ENCODE measurements at regions not wholly inside any gene's neighbourhood (a gene's known extent, or its start where the extent isn't known, plus 50 kb on each side); places are given as distances from the start of the nearest gene placed in this dataset.

DNA sequence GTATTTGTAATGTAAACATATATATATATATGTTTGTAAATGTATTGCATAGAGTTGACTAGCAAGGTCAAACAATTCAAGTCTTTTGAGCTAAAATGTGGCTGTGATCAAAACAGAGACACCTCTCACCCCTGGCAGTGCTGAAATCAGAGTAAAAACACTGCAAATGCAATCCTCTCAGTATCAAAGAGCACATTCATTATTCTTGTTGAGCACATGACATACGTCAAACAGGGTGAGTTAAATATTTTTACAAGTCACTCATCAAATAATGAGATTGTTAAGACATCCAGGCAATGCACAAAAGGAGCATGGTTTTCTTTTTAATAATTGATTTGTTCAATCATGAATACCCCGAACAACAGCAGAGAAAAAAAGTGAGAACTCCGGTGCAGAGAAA lies 114.1 kb upstream of the KCNIP4 start (continued):
- TF ChIP-seq, protein P1, sequence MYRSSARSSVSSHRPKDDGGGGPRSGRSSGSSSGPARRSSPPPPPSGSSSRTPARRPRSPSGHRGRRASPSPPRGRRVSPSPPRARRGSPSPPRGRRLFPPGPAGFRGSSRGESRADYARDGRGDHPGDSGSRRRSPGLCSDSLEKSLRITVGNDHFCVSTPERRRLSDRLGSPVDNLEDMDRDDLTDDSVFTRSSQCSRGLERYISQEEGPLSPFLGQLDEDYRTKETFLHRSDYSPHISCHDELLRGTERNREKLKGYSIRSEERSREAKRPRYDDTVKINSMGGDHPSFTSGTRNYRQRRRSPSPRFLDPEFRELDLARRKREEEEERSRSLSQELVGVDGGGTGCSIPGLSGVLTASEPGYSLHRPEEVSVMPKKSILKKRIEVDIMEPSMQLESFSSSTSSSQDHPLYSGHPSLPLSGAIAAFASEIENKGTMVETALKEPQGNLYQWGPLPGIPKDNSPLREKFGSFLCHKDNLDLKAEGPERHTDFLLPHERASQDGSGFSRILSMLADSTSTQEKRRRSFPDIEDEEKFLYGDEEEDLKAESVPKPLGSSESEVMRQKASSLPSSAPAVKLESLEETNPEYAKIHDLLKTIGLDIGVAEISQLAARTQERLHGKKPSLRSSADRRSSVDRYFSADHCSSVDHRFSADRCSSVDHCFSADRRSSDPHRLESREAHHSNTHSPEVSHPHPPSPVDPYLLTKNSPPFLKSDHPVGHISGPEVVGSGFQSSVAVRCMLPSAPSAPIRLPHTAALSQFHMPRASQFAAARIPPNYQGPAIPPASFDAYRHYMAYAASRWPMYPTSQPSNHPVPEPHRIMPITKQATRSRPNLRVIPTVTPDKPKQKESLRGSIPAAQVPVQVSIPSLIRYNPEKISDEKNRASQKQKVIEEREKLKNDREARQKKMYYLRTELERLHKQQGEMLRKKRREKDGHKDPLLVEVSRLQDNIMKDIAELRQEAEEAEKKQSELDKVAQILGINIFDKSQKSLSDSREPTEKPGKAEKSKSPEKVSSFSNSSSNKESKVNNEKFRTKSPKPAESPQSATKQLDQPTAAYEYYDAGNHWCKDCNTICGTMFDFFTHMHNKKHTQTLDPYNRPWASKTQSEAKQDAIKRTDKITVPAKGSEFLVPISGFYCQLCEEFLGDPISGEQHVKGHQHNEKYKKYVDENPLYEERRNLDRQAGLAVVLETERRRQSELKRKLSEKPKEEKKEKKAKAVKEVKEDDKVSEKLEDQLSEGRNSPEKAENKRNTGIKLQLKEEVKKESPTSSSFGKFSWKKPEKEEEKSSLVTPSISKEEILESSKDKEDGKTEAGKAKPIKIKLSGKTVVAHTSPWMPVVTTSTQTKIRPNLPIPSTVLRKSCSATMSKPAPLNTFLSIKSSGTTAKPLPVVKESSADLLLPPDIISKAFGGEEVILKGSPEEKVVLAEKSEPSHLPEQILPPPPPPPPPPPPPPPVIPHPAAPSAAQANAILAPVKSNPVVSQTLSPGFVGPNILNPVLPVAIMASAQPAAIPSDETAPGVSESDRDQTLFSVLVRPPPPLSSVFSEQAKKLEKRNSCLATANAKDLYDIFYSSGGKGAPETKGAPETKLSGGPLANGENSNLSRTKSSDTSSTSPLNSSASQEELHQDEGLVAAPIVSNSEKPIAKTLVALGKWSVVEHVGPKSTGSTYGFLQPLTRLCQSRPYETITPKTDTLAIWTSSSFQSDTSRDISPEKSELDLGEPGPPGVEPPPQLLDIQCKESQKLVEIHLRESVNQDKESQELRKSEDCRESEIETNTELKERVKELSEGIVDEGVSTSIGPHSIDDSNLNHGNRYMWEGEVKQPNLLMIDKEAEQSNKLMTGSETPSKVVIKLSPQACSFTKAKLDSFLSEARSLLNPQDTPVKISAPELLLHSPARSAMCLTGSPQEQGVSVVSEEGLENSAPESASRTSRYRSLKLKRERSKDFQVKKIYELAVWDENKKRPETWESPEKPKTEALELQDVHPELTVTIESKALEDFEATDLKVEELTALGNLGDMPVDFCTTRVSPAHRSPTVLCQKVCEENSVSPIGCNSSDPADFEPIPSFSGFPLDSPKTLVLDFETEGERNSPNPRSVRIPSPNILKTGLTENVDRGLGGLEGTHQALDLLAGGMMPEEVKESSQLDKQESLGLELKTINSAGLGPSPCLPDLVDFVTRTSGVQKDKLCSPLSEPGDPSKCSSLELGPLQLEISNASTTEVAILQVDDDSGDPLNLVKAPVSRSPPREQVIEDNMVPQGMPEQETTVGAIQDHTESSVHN (CRISPR knock-in tag; IDR thresholded peaks at IDR 0.05): no peak

- Histone ChIP-seq H3K79me2 (ENCODE audit: insufficient read depth, low read length) (no peaks in the 10 kb centered on the region), H4K20me1 (ENCODE audit: insufficient read depth, low read length) (no peaks in the 10 kb centered on the region), H3K4me3 (replicated peaks in 1 of 3; ENCODE audit: insufficient read depth in 1 of 3, low read depth in 2 of 3, low read length in 3 of 3) (no peak overlapping the region), H3K9me3 (ENCODE audit: low read length) (peaks cover 16% of the 10 kb centered on the region), H3K36me3 (replicated peaks in 1 of 2; ENCODE audit: control insufficient read depth in 1 of 2, insufficient read depth in 2 of 2, low read length in 2 of 2) (no peaks in the 10 kb centered on the region), H3K27ac (ENCODE audit: extremely low read length, insufficient read depth, low read length) (no peak overlapping the region), H2AFZ (ENCODE audit: low read length) (no peak overlapping the region), H3K27me3 (ENCODE audit: control insufficient read depth in 1 of 2, insufficient read depth in 2 of 2, low read length in 2 of 2) (no peaks in the 10 kb centered on the region), H3K9ac (ENCODE audit: insufficient read depth, low read depth, low read length) (no peak overlapping the region), H3K4me2 (ENCODE audit: low read depth, low read length) (no peak overlapping the region), H3K4me1 (ENCODE audit: insufficient read depth, low read length) (no peaks in the 10 kb centered on the region)
- POLR2A ChIA-PET: no interaction called here
- BruUV-seq (replicated peaks): no TSS peak
- FAIRE-seq: no peak
- 11% methylated on average over 5 of the region's 5 CpGs for WGBS (ENCODE audit: low lambda C conversion rate)
- ATAC-seq: no peak
- intact Hi-C loops (cut with micrococcal nuclease; ENCODE audit: unreplicated experiment): no loop called here
- in situ Hi-C loops (cut with HindIII; ENCODE audit: extremely low pct_ligation_motif_present, low pct_unique_long_range_greater_than_20kb): no loop called here
- DNase-seq (ENCODE audit: low spot score): no peak
- CTCF ChIA-PET (ENCODE audit: low intra/inter-chr PET ratio, low total read pairs): no interaction called here
- TF ChIP-seq MTA1 (CRISPR knock-in tag; IDR thresholded peaks at IDR 0.05; ENCODE audit: borderline replicate concordance): no peak
- TF ChIP-seq SALL1 (CRISPR knock-in tag; IDR thresholded peaks at IDR 0.05): no peak
- TF ChIP-seq, protein P2, sequence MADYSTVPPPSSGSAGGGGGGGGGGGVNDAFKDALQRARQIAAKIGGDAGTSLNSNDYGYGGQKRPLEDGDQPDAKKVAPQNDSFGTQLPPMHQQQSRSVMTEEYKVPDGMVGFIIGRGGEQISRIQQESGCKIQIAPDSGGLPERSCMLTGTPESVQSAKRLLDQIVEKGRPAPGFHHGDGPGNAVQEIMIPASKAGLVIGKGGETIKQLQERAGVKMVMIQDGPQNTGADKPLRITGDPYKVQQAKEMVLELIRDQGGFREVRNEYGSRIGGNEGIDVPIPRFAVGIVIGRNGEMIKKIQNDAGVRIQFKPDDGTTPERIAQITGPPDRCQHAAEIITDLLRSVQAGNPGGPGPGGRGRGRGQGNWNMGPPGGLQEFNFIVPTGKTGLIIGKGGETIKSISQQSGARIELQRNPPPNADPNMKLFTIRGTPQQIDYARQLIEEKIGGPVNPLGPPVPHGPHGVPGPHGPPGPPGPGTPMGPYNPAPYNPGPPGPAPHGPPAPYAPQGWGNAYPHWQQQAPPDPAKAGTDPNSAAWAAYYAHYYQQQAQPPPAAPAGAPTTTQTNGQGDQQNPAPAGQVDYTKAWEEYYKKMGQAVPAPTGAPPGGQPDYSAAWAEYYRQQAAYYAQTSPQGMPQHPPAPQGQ (CRISPR knock-in tag; IDR thresholded peaks at IDR 0.05; ENCODE audit: borderline replicate concordance): no peak
- no peak for TF ChIP-seq ZNF781 (CRISPR knock-in tag; IDR thresholded peaks at IDR 0.05; ENCODE audit: borderline replicate concordance, not compliant biosample characterization)
- no peak for TF ChIP-seq CHCHD3 (CRISPR knock-in tag; IDR thresholded peaks at IDR 0.05)
- no peak for TF ChIP-seq ZNF142 (CRISPR knock-in tag; IDR thresholded peaks at IDR 0.05)
Measured at GRCh38 chr4:22055954-22056353, 107.4 kb upstream of the KCNIP4 start.
